GM23248 (cell line): ENCODE measurements at regions not wholly inside any gene's neighbourhood (a gene's known extent, or its start where the extent isn't known, plus 50 kb on each side); places are given as distances from the start of the nearest gene placed in this dataset.

Experiments used
- DNase-seq: peaks from one replicate; pipeline ENCODE4 v3.0.0-alpha.2; 2015
- H2AFZ ChIP-seq: fragments of 200-600 bp; sonication (generic); 2 replicates; pipeline ENCODE4 v1.6.1; 2016; ENCODE audit warnings: antibody characterized with exemption
- H3F3A ChIP-seq: fragments of 200-600 bp; sonication (generic); 2 replicates; pipeline ENCODE4 v1.6.1; 2016; ENCODE audit warnings: mild to moderate bottlenecking, antibody characterized with exemption, mixed run types; ENCODE audit not compliant: insufficient read depth
- H3K27ac ChIP-seq: fragments of 200-600 bp; sonication (generic); 2 replicates; pipeline ENCODE4 v1.5.1; 2016; ENCODE audit warnings: mild to moderate bottlenecking
- H3K27me3 ChIP-seq: fragments of 200-600 bp; sonication (generic); replicated peaks from 2 replicates; pipeline ENCODE4 v1.6.1; 2016; ENCODE audit warnings: mild to moderate bottlenecking; ENCODE audit not compliant: insufficient read depth
- H3K36me3 ChIP-seq: fragments of 200-600 bp; sonication (generic); 2 replicates; pipeline ENCODE4 v1.6.1; 2016; ENCODE audit warnings: low read depth, mild to moderate bottlenecking
- H3K4me1 ChIP-seq: fragments of 200-600 bp; sonication (generic); 2 replicates; pipeline ENCODE4 v1.6.1; 2016; ENCODE audit warnings: mild to moderate bottlenecking; ENCODE audit not compliant: insufficient read depth
- H3K4me2 ChIP-seq: fragments of 200-600 bp; sonication (generic); one replicate; pipeline ENCODE4 v1.6.1; 2016; ENCODE audit warnings: mild to moderate bottlenecking; ENCODE audit not compliant: unreplicated experiment
- H3K4me3 ChIP-seq: fragments of 200-600 bp; sonication (generic); 2 replicates; pipeline ENCODE4 v1.5.1; 2016; ENCODE audit warnings: mild to moderate bottlenecking
- H3K79me2 ChIP-seq: fragments of 200-600 bp; sonication (generic); 2 replicates; pipeline ENCODE4 v1.6.1; 2016; ENCODE audit warnings: mild to moderate bottlenecking; ENCODE audit not compliant: insufficient read depth
- H3K9ac ChIP-seq: fragments of 200-600 bp; sonication (generic); 2 replicates; pipeline ENCODE4 v1.6.1; 2016; ENCODE audit warnings: mild to moderate bottlenecking
- H3K9me2 ChIP-seq: fragments of 200-600 bp; sonication (generic); 2 replicates; pipeline ENCODE4 v1.6.1; 2016; ENCODE audit warnings: mixed run types, mild to moderate bottlenecking, moderate library complexity; ENCODE audit not compliant: insufficient read depth
- H3K9me3 ChIP-seq: fragments of 200-600 bp; sonication (generic); one replicate; pipeline ENCODE4 v1.6.1; 2017; ENCODE audit warnings: low read depth
- H4K20me1 ChIP-seq: fragments of 200-600 bp; sonication (generic); 2 replicates; pipeline ENCODE4 v1.6.0; 2016; ENCODE audit not compliant: insufficient read depth
- EZH2 ChIP-seq: fragments of 200-600 bp; sonication (generic); IDR thresholded peaks from 2 replicates; pipeline ENCODE4 v1.6.1; 2018; ENCODE audit warnings: antibody characterized with exemption, mild to moderate bottlenecking; ENCODE audit not compliant: insufficient read depth, poor library complexity, severe bottlenecking
- EZH2phosphoT487 ChIP-seq: fragments of 200-600 bp; sonication (generic); IDR thresholded peaks from 2 replicates; pipeline ENCODE4 v1.6.1; 2018; ENCODE audit warnings: antibody characterized with exemption, moderate library complexity, mild to moderate bottlenecking, low read depth; ENCODE audit not compliant: insufficient read depth
- WGBS, 2 experiments: methylation state at CpG; one replicate each; pipeline ENCODE4 v1.1.6; 2015 to 2017; ENCODE audit warnings: low lambda C conversion rate in 2 of 2, low coverage in 1 of 2; ENCODE audit errors: missing lambda C conversion rate in 2 of 2; 5-methylcytosine and 5-hydroxymethylcytosine counted together
- in situ Hi-C: fragments of 300-500 bp; cut with MboI; formaldehyde crosslinking; loops from 2 replicates; pipeline ENCODE4 v1.15.0; 2020

DNA sequence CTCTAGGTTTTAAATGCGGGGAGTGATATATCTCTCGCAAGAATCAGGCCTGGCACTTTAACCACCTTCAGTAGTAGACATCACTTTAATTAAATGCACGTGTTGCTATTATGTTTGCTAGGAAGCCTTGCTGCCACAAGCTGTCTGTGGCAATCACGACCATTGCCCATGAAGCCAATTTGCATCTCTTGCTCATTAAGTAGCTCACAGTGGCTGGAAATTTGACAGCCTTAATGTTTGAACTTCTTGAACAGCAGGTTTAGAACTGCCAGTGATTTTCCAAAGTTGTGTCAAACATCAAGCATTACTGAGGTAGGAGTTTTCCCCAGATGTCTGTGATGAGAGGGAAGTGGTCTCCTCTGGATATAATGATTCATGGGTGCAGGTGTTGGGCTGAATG is 642.3 kb upstream of the CPEB2 start:
- Histone ChIP-seq H3K9me3 (no peaks in the 10 kb centered on the region), H3K4me3 (no peak overlapping the region), H3K79me2 (no peaks in the 10 kb centered on the region), H3K9me2 (no peaks in the 10 kb centered on the region), H3F3A (no peaks in the 10 kb centered on the region), H2AFZ (no peak overlapping the region), H3K4me1 (no peaks in the 10 kb centered on the region), H3K4me2 (no peak overlapping the region), H3K27ac (no peak overlapping the region), H4K20me1 (no peaks in the 10 kb centered on the region), H3K36me3 (no peaks in the 10 kb centered on the region), H3K9ac (no peak overlapping the region), H3K27me3 (no peaks in the 10 kb centered on the region; the same call in 1 of the 2 replicates)
- TF ChIP-seq EZH2phosphoT487 (no peak), EZH2 (no peak)
- WGBS, 2 experiments: 4 to 5% methylated on average over 4 of the region's 4 CpGs
- DNase-seq: no peak
- in situ Hi-C loops: no loop called here

DNA sequence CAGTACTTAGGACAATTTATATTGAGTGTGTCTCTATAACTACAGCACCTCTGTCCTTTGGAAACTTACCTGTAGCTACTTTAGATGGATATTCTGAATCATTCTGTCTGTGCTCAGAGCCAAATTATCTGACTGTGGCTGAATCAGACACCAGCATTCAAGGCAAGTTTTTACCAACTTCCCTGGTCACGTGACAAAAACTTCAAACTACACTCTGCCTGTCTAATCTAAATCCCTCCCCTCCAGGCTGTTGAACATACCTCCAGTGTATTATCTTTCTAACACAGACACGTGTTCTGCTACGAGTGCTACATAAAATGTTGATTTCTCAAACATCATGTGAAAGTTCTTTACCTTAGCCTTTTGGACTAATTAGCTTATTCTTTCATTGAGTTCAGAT is 641.2 kb upstream of the CPEB2 start:
- WGBS, 2 experiments: 9 to 21% methylated on average over 3 of the region's 3 CpGs

DNA sequence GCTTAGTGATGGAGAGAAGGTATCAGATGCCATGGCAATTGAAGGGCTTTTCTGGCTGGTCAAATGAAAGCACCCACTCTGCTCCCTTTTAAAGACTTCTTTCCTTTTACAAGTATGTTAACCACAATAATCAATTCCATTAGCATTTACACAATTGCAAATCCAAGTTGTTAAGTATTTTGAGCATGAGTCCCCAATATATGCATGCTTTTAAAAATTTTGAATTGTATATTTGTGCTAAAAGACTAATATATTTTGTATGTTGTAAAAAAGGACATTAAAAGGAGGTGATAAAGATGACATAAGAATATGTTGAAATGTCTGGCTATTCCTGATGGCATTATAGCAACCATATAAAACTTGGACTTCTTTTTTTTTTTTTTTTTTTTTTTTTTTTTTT is 639.9 kb upstream of the CPEB2 start:
- DNase-seq: no peak
- H3K4me1 ChIP-seq: no peaks in the 10 kb centered on the region
- in situ Hi-C loops: no loop called here
- no peaks in the 10 kb centered on the region for H4K20me1 ChIP-seq
- H3K9ac ChIP-seq: no peak overlapping the region
- no peak overlapping the region for H2AFZ ChIP-seq
- H3K27ac ChIP-seq: no peak overlapping the region
- H3K4me3 ChIP-seq: no peak overlapping the region
- TF ChIP-seq EZH2 (no peak), EZH2phosphoT487 (no peak)
- no peaks in the 10 kb centered on the region for H3F3A ChIP-seq
- no peaks in the 10 kb centered on the region for H3K9me3 ChIP-seq
- H3K27me3 ChIP-seq: no peaks in the 10 kb centered on the region; the same call in 1 of the 2 replicates
- no peaks in the 10 kb centered on the region for H3K9me2 ChIP-seq
- H3K4me2 ChIP-seq: no peak overlapping the region
- no peaks in the 10 kb centered on the region for H3K36me3 ChIP-seq
- H3K79me2 ChIP-seq: no peaks in the 10 kb centered on the region

More for the DNA sequence above, 641.2 kb upstream of the CPEB2 start:
- Histone ChIP-seq H4K20me1 (no peaks in the 10 kb centered on the region), H3K36me3 (no peaks in the 10 kb centered on the region), H3K27me3 (no peaks in the 10 kb centered on the region; the same call in 1 of the 2 replicates), H3K79me2 (no peaks in the 10 kb centered on the region), H3K9ac (no peak overlapping the region), H3K4me3 (no peak overlapping the region), H3K27ac (no peak overlapping the region), H3K4me2 (no peak overlapping the region), H3K9me3 (no peaks in the 10 kb centered on the region), H3K4me1 (no peaks in the 10 kb centered on the region), H3K9me2 (no peaks in the 10 kb centered on the region), H2AFZ (no peak overlapping the region), H3F3A (no peaks in the 10 kb centered on the region)
- no peak for DNase-seq
- TF ChIP-seq EZH2 (no peak), EZH2phosphoT487 (no peak)
- in situ Hi-C loops: no loop called here

DNA sequence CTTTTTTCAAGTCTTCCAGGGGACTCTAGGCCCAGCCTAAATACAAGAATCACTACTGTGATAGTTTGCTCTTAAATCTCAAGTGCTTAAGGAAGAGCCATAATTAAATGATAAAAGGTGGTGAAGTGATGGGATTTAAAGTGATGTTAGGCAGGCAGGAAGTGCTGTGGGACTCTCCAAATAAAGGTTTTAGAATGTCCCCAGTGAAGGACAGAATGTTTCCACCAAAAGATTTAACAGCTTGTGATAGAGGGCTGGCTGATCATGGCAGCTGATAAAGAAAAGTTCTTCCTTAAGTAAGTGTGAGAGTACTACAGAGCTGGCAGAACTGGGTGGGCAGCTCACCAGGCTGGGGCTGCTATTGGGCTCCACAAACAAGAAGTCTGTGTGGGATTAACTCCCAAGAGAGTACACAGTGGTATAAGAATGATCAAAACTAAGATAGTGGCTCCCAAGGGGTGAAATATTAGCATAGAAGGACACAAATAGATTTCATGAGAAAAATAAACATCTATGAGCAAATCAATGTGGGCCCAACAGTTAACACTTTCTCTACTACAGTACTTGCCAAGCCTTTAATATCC is 637.2 kb upstream of the CPEB2 start:
- Histone ChIP-seq H3K4me3 (no peak overlapping the region), H3K9me3 (no peaks in the 10 kb centered on the region), H3K27ac (no peak overlapping the region), H4K20me1 (no peaks in the 10 kb centered on the region), H3K79me2 (no peaks in the 10 kb centered on the region), H3K9ac (no peak overlapping the region), H3K4me2 (no peak overlapping the region), H3K4me1 (no peaks in the 10 kb centered on the region), H3F3A (no peaks in the 10 kb centered on the region), H2AFZ (no peak overlapping the region), H3K9me2 (no peaks in the 10 kb centered on the region), H3K27me3 (no peaks in the 10 kb centered on the region; the same call in 1 of the 2 replicates), H3K36me3 (no peaks in the 10 kb centered on the region)
- TF ChIP-seq EZH2phosphoT487 (no peak), EZH2 (no peak)
- DNase-seq: no peak
- in situ Hi-C loops: no loop called here

DNA sequence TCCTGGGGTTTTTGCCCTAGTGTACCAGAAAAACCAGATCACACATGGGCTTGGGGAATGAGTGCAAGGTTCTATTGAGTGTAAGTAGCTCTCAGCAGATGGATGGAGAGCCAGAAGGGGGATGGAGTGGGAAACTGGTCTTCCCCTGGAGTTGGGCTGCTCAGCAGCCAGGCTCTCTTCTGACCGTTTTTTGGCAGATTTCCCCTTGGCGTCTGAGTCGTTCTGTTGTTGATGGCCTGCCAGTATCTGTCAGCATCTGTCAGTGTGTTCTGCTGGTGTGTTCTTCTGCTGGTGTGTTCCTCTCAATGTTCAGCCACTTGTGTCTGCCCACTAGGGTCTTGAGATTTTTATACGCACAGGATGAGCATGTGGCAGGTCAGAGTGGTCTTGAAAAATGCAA is 633.9 kb upstream of the CPEB2 start:
- H3K36me3 ChIP-seq: no peaks in the 10 kb centered on the region
- H3K27ac ChIP-seq: no peak overlapping the region
- DNase-seq: no peak
- no peaks in the 10 kb centered on the region for H3F3A ChIP-seq
- H3K9me3 ChIP-seq: no peaks in the 10 kb centered on the region
- H3K9me2 ChIP-seq: no peaks in the 10 kb centered on the region
- no peak overlapping the region for H3K4me2 ChIP-seq
- H4K20me1 ChIP-seq: no peaks in the 10 kb centered on the region
- H2AFZ ChIP-seq: no peak overlapping the region
- in situ Hi-C loops: no loop called here
- TF ChIP-seq EZH2 (no peak), EZH2phosphoT487 (no peak)
- no peaks in the 10 kb centered on the region for H3K79me2 ChIP-seq
- H3K4me1 ChIP-seq: no peaks in the 10 kb centered on the region
- H3K9ac ChIP-seq: no peak overlapping the region
- no peak overlapping the region for H3K4me3 ChIP-seq
- WGBS, 2 experiments: 0 to 3% methylated on average over 4 of the region's 4 CpGs
- H3K27me3 ChIP-seq: no peaks in the 10 kb centered on the region
